ENCODE measurements at regions not wholly inside any gene's neighbourhood (a gene's known extent, or its start where the extent isn't known, plus 50 kb on each side); places are given as distances from the start of the nearest gene placed in this dataset.
"Not testable (repeated sequence)": the region's sequence is repeated elsewhere in the genome, so short reads cannot be mapped to it uniquely, and the experiment has no call there.

DNA sequence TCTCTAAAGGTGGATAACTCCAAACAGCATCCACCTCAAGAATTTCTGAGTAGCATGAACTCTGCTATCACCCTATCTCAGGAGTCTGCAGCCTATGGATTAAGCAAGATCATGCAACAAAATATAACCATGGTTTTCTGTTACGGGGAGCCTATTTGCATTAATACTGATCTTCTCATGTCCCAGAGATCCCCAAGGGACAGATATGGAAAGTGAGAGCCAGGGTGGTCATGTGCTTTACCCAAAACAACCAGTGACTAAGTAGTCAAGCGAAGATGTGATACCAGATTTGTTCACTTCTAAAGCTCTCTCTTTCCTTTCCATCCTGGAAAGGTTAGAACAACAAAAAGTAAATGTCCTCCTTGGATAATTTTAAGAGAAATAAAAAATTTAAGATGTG, 125.1 kb downstream of the PRRX1 start:
- DNase-seq (ENCODE audit: low spot score) = no peak

DNA sequence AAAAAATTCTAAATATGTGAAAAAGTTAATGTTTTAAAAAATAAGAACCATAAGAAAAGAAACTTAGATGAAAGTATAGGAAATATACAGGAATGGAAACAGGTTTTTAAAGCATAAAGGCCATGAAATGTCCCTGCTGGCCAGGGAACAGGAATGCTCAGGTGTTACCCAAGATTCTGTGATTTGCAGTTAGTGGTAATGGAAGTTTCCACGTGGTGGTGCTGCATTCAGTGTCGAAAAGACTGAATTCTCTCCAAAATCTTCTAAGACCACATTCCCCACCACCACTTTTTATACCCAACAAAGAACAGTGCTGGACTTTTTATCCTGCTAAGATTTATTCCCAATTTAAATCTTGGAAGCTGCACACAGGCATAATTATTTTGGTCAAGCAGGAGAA, 126.2 kb downstream of the PRRX1 start:
- DNase-seq (ENCODE audit: low spot score) = no peak

DNA sequence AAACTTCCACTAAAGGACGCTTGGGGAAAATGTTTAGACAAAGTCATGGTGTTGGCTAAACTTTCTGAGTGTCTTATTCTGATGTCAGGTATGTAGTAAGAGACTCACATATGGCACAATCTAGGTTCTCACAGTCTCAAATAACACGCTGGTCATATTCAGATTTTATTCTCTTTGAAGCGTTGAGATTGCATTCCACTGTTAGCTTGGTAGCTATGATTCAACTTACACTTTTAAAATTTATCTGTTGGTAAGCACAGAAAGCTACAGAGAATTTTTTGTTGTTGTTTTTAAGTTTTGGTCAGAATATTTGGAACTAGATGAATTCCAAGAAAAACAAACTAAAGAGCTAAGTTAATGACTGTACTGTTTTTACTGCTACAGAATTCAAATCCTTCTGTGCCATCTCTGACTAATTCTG, 126.7 kb downstream of the PRRX1 start:
- DNase-seq (ENCODE audit: low spot score) = no peak

DNA sequence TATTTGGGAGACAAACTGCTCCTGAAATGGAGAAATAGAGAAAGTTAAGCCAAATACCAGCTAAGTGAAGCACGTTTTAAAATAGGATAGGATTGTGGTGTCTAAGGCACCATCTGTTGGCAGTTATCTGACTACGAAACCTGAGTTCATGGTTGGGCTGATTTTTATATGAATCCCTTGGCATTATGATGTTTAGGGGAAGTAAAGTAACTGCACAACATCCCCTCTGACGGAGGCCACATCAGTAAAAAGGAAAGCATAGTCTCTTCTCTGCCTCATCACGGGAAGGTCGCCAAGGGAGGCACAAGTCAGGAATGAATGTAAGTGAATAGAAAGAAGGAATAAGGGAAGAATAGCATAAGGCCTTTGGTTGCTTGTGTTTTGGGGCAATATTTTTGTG, 128.0 kb downstream of the PRRX1 start:
- DNase-seq (ENCODE audit: low spot score) = no peak

DNA sequence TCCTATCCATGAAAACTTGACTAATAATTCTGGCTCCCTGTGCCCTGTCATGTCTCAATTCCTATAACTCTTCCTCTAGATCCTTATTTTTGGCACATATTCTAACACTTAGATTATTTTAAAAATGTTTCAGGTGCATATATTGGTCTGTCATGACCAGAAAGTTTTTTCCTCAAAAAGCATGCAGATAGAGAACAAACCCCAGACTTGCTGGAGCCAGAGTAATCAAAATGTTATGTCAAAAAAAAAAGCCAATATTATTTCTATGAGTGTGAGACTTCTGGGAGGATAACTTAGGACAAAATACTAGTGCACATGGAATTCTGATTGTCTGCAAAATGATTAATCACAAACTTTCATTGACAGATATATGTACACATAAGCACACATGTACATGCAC, 135.1 kb upstream of the MROH9 start:
- no peak for DNase-seq (ENCODE audit: low spot score)

DNA sequence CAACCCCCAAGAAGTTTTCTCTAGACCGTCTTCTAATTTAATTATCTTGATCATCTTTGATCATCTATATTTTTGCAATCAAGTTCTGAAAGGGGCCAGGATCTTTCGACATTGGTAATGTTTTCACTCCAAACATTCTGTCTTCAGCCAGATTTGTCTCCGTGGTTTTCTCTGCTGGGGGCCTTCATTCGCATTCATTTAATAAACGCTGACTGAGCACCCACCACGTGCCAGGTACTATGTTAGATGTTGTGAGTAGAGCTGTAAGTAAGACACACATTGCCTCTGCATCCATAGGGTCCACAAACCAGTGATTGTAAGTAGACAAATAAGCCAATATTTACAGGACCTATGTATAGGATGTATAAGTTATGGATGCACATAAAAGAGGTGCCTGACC, 134.5 kb upstream of the MROH9 start:
- no peak for DNase-seq (ENCODE audit: low spot score)

DNA sequence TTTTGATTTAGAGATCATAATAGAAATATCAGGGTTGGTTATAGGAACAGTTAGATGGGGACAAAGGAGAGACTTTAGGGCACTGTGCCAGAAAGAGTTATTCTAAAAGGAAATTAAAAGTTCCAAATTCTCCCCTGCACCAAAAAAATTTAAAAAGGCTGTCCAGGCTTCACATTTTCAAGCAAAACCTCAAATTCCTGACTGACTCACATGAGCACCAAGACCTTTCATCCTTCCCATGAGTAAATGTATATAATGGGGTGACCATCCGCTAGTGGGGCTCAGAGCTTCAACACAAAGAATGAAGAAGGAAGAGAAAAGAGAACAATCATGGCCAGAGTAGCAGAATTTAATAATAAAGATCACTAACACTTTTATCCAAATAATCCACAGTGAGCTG, 131.6 kb upstream of the MROH9 start:
- no peak for DNase-seq (ENCODE audit: low spot score)

DNA sequence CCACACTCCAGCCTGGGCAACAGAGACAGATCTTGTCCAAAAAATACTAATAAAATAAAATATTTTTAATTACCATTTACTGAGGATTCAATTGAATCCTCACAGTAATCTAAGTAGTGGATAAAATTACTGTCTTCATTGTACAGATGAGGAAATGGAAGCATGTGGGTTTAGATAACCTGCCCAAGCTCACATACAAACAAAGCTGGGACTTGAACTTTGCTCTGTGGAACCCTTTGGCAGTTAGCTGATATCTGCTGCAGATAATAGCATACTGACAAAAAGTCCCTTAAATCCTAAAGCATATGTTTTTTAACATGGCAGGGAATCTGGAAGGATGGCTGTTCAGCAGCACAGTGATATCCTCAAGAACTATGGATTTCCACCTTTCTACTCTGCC, 130.9 kb upstream of the MROH9 start:
- no peak for DNase-seq (ENCODE audit: low spot score)

DNA sequence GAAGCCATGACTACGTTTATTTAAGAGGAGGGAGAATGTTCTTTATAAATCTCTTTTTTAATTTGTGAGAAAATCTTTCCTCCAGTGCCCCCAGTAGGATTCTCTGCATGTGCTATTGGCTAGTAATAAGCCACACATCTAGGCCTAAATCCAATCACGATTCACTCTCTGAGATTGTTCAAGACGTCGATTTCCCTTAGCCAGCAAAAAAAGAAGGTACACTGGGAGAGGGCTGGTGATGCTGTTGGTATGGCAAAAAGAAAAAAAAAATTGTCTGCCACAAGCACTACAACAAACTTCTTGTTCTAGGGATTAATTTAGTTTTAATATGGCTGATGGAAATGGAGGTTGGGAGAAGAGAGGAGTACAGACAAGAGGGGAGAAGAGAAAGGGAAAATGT, 130.5 kb upstream of the MROH9 start:
- no peak for DNase-seq (ENCODE audit: low spot score)

DNA sequence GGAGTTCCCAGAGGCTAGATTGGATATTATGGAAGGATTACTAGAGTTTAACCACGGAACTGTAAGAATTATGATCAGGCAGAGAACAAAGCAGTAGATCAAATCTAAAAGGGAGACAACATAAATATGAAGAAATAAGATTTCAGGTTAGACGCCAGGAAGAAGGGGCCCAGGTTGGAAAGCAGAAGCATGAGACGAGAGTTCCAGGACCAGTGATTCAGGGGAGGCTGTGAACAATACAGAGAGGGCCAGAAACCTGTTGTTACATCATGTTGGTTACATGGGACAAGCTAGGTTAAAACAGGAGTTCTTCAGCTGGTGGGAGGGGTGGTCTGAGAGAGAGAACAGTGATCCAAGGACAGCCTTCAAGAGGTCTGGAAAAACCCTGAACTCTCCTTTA, 128.4 kb upstream of the MROH9 start:
- no peak for DNase-seq (ENCODE audit: low spot score)

DNA sequence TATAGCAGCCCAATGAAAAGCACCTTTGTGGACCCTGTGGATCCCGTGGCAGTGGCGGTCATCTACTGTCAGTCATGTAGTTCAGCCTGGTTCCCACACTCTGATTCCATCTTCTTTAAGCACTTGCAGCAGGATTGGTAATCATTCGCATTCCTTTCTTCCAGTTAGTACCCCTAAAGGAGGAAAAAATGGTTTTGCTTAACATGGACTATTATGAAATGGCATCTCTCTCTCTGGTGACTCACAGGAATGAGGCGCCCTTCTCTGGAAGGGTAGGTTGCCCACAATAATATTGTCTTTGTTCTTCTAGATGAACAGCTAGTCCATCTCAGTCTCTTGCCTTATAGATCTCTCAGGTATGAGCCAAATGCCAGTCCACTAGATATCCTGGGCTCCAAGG, 127.9 kb upstream of the MROH9 start:
- DNase-seq (ENCODE audit: low spot score) = no peak

DNA sequence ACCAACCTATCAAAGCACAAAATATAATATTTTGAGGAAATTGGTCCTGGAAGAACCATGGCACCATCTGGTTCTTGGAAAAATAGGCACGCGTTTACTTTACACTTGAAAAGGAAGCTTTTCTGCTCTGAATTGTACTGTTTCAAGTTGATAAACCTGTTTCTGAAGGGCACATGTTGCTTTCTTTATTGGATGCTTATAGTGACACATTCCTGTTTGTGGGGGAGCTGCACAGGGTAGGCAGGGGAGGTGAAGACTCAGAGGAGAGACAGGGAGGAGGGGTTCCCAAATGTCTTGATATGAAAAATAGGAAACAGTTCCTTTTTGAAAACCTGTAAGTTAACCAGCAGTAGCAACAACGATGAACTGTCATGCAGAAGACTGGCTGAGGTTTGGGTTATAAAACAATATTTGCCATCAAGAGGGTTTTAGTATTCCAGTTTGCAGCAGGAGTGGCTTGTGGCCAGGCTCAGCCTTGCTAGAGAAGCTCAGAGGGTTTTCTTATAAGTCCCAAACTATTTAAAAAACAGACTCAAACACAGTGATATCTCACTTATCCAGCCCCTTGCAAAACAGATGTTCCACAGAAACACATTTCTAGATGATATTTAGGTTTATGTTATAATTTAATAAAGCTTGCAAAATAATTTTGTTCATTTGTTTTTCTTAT, 127.0 kb upstream of the MROH9 start:
- DNase-seq (ENCODE audit: low spot score) = no peak

DNA sequence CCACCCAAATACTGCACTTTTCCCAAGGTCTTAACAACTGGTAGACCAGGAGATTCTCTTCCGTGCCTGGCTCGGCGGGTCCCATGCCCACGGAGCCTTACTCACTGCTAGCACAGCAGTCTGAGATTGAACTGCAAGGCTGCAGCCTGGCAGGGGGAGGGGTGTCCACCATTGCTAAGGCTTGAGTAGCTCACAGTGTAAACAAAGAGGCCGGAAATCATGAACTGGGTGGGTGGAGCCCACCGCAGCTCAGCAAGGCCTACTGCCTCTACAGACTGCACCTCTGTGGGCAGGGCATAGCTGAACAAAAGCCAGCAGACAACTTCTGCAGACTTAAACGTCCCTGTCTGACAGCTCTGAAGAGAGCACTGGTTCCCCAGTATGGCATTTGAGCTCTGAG, 124.3 kb upstream of the MROH9 start:
- DNase-seq (ENCODE audit: low spot score) = not testable (repeated sequence)

DNA sequence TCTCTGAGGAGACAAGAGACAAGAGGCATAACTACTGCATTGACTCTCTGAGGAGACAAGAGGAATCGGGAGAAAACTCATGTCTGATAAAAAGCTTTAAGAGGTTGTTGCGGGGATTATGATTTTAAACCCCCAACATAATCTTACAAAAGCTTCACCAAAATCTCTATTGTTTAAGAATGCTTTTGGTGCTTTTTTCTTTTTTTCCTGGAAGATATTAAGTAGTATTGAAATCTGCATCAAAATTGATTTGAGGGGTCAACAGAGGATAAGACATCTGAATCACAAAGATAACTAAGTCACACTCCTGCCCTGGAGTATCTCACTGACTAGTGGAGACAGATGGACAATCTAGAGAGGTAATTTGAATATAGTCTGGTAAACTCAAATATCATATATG, 115.6 kb upstream of the MROH9 start:
- DNase-seq (ENCODE audit: low spot score) = no peak

DNA sequence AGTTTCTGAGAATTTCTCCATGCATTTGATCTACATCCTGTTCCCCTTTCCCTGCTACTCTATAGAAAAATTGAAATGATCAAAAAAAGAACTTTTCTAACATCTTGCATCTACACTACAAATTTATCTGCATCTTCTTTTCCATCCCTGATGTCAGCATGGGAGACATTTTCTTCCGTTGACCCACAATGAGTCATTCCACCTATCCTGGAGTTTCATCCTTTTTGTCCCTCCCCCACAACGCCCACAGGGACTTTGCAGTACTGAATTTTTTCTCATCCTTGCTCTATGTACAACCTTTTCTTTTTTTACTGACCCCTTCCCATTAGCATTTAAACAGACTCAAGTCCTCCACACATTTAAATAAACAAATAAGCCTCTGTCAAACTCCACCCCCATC, 112.2 kb upstream of the MROH9 start:
- no peak for DNase-seq (ENCODE audit: low spot score)

DNA sequence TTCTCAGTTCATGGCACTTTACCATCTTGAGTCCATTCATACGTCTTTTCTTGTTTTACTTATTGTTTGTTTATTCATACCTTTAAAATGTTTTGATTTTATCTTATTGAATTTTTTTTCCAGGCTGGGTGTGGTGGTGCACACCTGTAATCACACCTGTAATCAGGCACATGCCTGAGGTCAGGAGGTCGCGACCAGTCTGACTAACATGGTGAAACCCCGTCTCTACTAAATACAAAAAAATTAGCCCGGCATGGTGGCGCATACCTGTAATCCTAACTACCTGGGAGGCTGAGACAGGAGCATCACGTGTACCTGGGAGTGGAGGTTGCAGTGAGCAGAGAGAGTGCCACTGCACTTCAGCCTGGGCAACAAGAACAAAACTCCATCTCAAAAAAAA, 104.1 kb upstream of the MROH9 start:
- DNase-seq (ENCODE audit: low spot score) = no peak

DNA sequence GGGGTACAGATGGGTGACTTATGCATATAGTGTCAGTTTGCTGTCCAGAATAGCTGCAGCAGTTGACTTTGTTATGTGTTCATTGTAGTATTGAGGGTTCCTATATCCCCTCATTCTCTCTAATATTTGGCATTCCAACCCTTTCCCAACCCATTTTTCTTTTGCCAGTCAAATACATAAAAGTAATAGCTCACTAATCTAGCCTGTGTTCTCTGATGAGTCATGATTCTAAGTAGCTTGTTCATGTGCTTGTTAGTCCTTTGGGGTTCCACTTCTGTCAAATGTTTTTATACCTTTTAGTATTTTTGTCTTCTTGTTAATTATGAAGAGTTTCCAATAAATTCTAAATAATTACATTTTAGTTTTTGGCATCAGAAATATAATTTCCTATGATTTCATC, 99.2 kb upstream of the MROH9 start:
- no peak for DNase-seq (ENCODE audit: low spot score)

DNA sequence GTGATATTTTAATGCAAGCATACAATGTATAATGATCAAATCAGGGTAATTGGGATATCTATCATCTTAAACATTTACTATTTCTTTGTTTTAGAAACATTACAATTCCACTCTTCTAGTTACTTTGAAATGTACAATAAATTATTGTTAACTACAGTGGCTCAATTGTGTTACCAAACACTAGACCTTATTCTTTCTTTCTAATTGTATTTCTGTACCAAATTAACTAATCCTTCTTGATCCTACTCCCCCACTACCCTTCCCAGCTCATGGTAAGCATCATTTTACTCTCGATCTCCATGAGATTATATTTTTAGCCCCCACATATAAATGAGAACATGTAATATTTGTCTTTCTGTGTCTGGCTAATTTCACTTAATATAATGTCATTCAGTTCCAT, 95.0 kb upstream of the MROH9 start:
- DNase-seq (ENCODE audit: low spot score) = no peak

DNA sequence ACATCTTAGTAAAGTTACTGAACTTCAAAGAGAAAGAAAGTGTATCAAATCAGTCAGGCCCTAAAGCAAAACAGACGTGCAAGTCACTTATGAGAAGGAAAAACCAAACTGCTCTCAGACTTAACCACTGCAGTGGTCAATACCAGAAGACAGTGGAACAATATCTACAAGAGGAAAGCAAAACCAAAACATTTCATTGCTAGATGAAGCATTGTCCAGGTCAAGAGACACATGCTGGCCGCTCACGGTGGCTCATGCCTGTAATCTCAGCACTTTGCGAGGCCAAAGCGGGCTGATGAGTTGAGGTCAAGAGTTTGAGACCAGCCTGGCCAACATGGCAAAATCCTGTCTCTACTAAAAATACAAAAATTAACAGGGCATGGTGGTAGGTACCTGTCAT, 82.0 kb upstream of the MROH9 start:
- DNase-seq (ENCODE audit: low spot score) = no peak

DNA sequence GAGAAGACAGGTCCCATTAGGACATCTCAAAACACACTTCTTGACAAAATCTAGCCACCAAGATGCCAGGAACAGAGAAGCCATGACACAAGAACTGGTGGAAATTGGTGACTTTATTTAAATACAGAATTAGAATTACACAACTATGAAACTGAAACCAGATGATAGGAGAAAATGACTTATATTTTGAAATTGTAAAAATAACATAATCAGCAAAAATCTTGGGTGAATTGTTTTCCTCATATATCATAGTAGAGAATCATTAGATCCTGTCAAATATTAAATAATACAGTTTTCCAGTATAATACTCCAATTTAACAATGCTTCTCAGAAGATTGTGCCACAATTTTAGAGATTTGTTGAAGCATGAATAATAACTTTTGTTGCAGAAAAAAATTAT, 81.5 kb upstream of the MROH9 start:
- no peak for DNase-seq (ENCODE audit: low spot score)

DNA sequence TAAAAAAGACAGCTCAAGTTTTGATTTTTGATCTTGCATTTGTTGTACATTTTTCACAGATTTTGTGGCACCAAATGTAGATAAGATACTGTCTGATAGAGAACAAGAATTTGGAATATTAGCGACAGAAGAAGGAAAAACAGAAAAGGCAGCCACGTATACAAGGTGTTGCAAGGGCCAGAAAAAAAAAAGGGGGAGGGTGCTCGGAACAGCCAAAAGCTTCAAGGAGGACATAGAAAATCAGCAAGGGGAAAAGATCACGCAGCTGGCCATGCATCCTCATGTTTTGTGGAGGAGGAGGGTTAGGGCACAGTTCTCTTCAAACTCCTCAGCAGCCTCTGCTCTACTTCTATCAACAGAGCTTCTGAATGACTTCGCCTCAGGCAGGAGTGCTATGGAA, 80.7 kb upstream of the MROH9 start:
- no peak for DNase-seq (ENCODE audit: low spot score)

DNA sequence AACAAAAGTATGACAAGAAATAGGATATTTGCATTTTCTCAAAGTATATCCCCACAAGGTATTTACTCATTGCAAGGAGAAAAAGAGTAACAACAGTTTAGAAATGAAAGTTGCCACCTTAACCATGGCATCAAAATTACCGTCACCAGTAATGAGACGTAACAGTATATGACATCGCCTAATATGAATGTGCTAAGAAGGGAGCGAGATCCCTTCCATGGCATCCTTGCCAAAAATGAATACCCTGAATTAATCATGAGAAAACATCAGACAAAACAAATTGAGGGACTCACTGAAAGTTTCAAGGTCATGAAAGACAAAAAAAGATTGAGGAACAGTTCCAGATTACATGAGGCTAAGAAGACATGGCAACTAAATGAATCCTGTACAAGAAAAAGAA, 78.9 kb upstream of the MROH9 start:
- DNase-seq (ENCODE audit: low spot score) = no peak

DNA sequence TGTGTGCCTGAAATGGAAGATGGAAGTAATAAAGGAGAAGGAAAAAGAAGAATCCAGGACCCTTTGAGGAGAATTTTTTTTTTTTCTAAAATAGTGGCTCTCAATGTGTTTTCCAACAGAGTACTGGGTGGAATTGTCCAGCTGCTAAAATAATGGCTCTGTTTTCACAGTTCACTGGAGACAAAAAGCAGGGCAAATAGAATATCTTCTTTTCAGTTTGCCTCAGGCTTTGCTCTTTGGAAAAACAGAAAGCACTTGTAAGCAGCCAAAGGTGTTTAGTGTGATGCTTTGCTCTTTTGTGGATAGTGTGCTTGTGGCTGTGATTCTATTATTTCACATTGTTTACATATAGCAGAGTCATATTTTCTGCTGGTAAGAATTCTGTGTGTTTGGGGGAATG, 77.4 kb upstream of the MROH9 start:
- no peak for DNase-seq (ENCODE audit: low spot score)

DNA sequence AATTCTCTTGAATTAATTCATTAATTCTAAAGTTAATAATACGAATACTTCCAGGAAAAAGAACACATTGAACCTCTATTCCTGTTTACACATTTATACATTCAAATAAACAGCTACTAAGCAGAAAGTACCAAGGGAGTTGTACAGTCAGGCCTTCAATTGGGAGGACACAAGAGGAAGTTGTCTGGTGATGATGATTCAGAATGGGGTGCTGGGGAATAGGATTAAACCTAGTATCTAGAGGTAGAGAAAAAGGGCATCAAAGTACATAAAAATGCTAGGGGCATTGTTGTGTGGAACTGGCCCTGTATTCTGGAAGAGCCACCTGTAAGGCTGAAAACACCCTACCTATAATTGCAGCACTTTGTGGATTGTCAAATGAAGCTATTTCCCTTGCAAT, 71.7 kb upstream of the MROH9 start:
- DNase-seq (ENCODE audit: low spot score) = no peak

DNA sequence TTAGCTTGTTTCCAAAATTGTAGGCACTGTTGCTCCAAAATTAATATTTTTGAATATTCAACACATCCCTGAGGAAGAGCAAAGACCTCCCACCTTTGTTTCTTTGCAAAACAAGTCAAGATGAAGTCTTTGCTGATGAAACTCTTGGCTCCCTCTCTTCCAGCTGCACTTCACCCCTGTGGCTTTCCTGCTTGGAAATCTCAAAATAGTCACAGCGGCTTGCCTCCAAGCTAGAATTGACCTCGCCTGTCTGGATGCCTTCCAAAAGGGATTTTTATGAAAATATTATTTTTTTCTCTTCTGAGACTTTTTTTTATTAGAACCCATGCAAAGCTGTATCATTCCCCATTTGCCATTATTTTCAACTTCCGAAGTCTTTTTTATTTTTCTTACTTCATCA, 71.1 kb upstream of the MROH9 start:
- DNase-seq (ENCODE audit: low spot score) = no peak
